ENCODE measurements at regions not wholly inside any gene's neighbourhood (a gene's known extent, or its start where the extent isn't known, plus 50 kb on each side); places are given as distances from the start of the nearest gene placed in this dataset.

GRCh38 chr2:149766339-149766738, 178.8 kb upstream of the MMADHC start:
- no peaks in the 10 kb centered on the region for H3K27me3 ChIP-seq (ENCODE audit: control insufficient read depth in 1 of 2, insufficient read depth in 2 of 2, low read length in 2 of 2)
- DNase-seq (no peak), ATAC-seq (ENCODE audit: poor library complexity) (no peak)
- Mint-ChIP-seq H3K4me3 (no peak overlapping the region), H3K4me1 (ENCODE audit: low read depth) (no peaks in the 10 kb centered on the region), H3K36me3 (ENCODE audit: low read depth) (no peaks in the 10 kb centered on the region), H3K27ac (no peak overlapping the region), H3K9me3 (peaks cover 2% of the 10 kb centered on the region), H3K27me3 (no peaks in the 10 kb centered on the region)
- H3K36me3 ChIP-seq (ENCODE audit: insufficient read depth, low read length): no peaks in the 10 kb centered on the region
- H3K9me3 ChIP-seq (ENCODE audit: control insufficient read depth in 1 of 2, insufficient read depth in 1 of 2, low read length in 2 of 2): peaks cover 0 to 2% of the 10 kb centered on the region in 2 experiments
- POLR2A ChIA-PET: no interaction called here
- TF ChIP-seq, protein P1, sequence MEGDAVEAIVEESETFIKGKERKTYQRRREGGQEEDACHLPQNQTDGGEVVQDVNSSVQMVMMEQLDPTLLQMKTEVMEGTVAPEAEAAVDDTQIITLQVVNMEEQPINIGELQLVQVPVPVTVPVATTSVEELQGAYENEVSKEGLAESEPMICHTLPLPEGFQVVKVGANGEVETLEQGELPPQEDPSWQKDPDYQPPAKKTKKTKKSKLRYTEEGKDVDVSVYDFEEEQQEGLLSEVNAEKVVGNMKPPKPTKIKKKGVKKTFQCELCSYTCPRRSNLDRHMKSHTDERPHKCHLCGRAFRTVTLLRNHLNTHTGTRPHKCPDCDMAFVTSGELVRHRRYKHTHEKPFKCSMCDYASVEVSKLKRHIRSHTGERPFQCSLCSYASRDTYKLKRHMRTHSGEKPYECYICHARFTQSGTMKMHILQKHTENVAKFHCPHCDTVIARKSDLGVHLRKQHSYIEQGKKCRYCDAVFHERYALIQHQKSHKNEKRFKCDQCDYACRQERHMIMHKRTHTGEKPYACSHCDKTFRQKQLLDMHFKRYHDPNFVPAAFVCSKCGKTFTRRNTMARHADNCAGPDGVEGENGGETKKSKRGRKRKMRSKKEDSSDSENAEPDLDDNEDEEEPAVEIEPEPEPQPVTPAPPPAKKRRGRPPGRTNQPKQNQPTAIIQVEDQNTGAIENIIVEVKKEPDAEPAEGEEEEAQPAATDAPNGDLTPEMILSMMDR (IDR thresholded peaks at IDR 0.05): no peak
- H3K4me1 ChIP-seq (ENCODE audit: insufficient read depth, low read length): no peaks in the 10 kb centered on the region
- H3K4me3 ChIP-seq (ENCODE audit: low read length): no peak overlapping the region
- intact Hi-C loops (cut with DNase I, micrococcal nuclease): no loop called here
- CTCF ChIA-PET: no interaction called here
- no peak overlapping the region for H3K27ac ChIP-seq (ENCODE audit: low read depth in 1 of 2, low read length in 2 of 2)

DNA sequence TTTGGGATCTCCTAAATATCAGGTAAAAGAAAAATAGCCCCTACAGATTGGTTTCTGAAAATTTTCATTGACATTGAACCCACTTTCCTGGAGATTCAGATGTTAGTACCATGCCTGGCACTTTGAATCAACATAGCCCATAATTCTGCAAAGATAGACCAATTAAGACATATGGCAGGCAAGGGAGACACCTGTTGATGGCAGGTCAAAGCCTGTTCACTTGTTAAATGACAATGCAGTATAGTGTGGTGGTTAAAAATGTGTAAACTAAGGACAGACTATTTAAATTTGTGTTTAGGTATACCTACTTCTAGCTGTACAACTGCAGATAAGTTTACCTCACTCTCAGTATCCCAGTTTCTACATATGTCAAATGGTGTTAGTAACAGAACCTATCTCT, 178.1 kb upstream of the MMADHC start:
- TF ChIP-seq, protein P1 (IDR thresholded peaks at IDR 0.05): no peak
- no peak overlapping the region for H3K4me3 Mint-ChIP-seq
- H3K4me3 ChIP-seq (ENCODE audit: low read length): no peak overlapping the region
- no peaks in the 10 kb centered on the region for H3K4me1 Mint-ChIP-seq (ENCODE audit: low read depth)
- no peak overlapping the region for H3K27ac ChIP-seq (ENCODE audit: low read depth in 1 of 2, low read length in 2 of 2)
- no peak overlapping the region for H3K27ac Mint-ChIP-seq
- DNase-seq: no peak
- H3K36me3 ChIP-seq (ENCODE audit: insufficient read depth, low read length): no peaks in the 10 kb centered on the region
- H3K36me3 Mint-ChIP-seq (ENCODE audit: low read depth): no peaks in the 10 kb centered on the region
- ATAC-seq (ENCODE audit: poor library complexity): no peak
- H3K9me3 Mint-ChIP-seq: peaks cover 2% of the 10 kb centered on the region
- H3K27me3 Mint-ChIP-seq: no peaks in the 10 kb centered on the region
- peaks cover 0 to 5% of the 10 kb centered on the region in 2 experiments for H3K9me3 ChIP-seq (ENCODE audit: control insufficient read depth in 1 of 2, insufficient read depth in 1 of 2, low read length in 2 of 2)
- no peaks in the 10 kb centered on the region for H3K4me1 ChIP-seq (ENCODE audit: insufficient read depth, low read length)
- H3K27me3 ChIP-seq (ENCODE audit: control insufficient read depth in 1 of 2, insufficient read depth in 2 of 2, low read length in 2 of 2): no peaks in the 10 kb centered on the region
- CTCF ChIA-PET: interaction anchor here (0.6 kb wide), 1 partner anchor 23 kb away, joined by 3 read pairs; no protein-coding TSS in a partner anchor
- POLR2A ChIA-PET: no interaction called here
- intact Hi-C loops (cut with DNase I, micrococcal nuclease): no loop called here

DNA sequence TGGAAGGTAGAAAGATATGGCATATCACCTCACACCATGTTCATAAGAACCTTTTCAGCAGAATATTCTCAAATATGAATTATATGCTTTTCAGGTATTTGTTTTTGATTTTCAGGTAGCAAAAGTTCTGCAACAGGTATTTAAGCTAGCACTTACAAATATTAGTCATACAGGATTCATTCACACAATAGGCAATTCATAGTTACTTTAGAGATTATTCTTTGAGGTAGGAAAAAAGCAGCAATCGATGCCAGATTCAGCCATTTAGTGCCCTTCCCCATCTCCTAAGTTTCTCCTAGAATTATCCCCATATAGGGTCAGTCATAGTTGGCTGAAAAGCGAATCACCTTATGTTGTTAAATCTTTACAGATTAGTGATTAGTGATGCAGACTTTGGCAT, 177.4 kb upstream of the MMADHC start:
- POLR2A ChIA-PET: no interaction called here
- Histone ChIP-seq H3K27ac (ENCODE audit: low read depth in 1 of 2, low read length in 2 of 2) (no peak overlapping the region), H3K27me3 (ENCODE audit: control insufficient read depth in 1 of 2, insufficient read depth in 2 of 2, low read length in 2 of 2) (no peaks in the 10 kb centered on the region), H3K4me3 (ENCODE audit: low read length) (no peak overlapping the region), H3K4me1 (ENCODE audit: insufficient read depth, low read length) (no peaks in the 10 kb centered on the region), H3K36me3 (ENCODE audit: insufficient read depth, low read length) (no peaks in the 10 kb centered on the region), H3K9me3 (ENCODE audit: control insufficient read depth in 1 of 2, insufficient read depth in 1 of 2, low read length in 2 of 2) (peaks cover 0 to 8% of the 10 kb centered on the region in 2 experiments)
- no peak for ATAC-seq (ENCODE audit: poor library complexity)
- Mint-ChIP-seq H3K4me3 (no peak overlapping the region), H3K4me1 (ENCODE audit: low read depth) (no peaks in the 10 kb centered on the region), H3K27me3 (no peaks in the 10 kb centered on the region), H3K36me3 (ENCODE audit: low read depth) (no peaks in the 10 kb centered on the region), H3K9me3 (peaks cover 2% of the 10 kb centered on the region), H3K27ac (no peak overlapping the region)
- intact Hi-C loops (cut with DNase I, micrococcal nuclease): no loop called here
- CTCF ChIA-PET: no interaction called here
- DNase-seq: no peak
- TF ChIP-seq, protein P1 (IDR thresholded peaks at IDR 0.05): no peak

Data from CD4-positive, alpha-beta T cell (primary cell).